GM21717 (cell line): ENCODE measurements at regions not wholly inside any gene's neighbourhood (a gene's known extent, or its start where the extent isn't known, plus 50 kb on each side); places are given as distances from the start of the nearest gene placed in this dataset.

Source experiments
- ATAC-seq: cut with Tn5 transposase; IDR thresholded peaks from one replicate; pipeline ENCODE4 v1.9.1; 2021; ENCODE audit warnings: mild to moderate bottlenecking, moderate library complexity; ENCODE audit not compliant: unreplicated experiment

DNA sequence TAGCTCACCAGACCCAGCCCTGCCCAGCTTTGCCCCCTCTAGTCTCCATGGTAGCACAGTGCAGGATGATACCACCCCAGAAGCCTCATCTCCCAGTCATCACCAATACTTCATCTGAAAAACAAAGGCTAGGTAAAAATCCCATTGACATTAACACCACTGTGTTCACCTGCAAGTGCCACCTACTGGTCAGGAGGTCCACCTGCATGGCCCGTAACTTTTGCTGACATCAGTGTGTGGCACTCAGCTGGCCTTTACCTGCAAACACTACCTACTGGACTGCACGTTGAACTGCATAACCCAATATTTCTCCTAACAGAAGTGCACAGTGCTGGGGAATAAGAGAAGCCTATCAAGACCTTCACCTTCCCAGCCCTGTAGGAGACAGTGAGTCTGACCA is 234.7 kb upstream of the ADGRB3 start:
- ATAC-seq = no peak

DNA sequence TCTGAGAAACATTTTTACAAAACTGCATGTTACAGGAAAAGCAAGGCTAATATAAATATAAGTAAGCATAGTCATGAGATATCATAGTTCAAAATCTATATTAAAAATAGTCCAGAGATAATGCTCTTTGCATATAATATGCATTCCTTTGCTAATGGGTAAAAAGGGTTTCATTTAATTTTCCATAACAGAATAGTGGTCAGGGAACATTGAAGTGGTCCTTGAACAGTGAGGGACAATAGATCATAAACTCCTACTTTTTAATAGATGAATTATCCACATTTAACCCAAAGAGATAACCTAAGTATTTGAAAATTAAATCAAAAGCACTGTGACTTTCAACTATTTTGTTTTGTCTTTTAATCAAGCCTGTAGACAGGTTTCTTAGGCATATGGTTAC is 243.1 kb upstream of the ADGRB3 start:
- ATAC-seq = no peak

DNA sequence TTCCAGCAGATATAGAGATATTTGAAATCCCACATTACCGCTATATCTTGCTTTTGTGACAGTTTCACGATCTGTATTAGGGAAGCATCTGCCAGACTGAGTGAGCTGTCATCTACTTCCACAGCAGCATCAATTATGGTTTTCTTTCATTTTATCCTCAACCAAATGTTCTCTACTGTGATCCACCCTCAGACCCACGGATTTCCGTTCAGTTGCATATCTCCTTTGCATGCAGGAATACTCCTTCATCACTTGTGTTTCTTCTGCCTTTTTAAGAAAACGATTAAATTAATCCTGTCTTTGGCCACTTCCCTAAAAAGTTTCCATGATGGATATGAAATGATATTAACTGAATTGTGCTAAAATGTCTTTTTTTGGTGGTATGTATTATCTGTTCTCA is 262.1 kb upstream of the ADGRB3 start:
- no peak for ATAC-seq

DNA sequence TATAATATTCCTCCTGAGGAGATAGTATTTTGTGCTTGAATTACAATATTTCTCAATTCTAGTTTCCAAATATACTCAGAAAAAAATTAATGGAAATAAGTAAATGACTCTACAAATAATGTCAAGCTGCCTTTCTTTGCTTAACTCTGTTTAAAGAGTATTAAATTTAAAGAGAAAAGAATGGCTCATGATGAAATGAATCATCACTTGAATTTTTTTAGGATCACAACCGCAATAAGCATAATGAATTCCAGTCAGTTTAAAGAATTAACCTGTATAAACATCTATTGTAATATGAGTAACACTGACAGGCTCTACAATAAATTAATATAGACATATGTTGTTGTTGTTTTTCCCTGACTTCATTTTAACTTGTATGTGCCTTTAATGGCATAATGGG is 266.2 kb upstream of the ADGRB3 start:
- no peak for ATAC-seq

GRCh38 chr6:68364271-68364805 is 270.7 kb upstream of the ADGRB3 start:
- ATAC-seq = no peak

- ATAC-seq = peak; percentile 79
Observed at GRCh38 chr6:68343901-68344300, 291.2 kb upstream of the ADGRB3 start.

GRCh38 chr6:68342286-68342685 is 292.8 kb upstream of the ADGRB3 start:
- no peak for ATAC-seq

- no peak for ATAC-seq
Observed at GRCh38 chr6:68339488-68340131, 295.5 kb upstream of the ADGRB3 start.

DNA sequence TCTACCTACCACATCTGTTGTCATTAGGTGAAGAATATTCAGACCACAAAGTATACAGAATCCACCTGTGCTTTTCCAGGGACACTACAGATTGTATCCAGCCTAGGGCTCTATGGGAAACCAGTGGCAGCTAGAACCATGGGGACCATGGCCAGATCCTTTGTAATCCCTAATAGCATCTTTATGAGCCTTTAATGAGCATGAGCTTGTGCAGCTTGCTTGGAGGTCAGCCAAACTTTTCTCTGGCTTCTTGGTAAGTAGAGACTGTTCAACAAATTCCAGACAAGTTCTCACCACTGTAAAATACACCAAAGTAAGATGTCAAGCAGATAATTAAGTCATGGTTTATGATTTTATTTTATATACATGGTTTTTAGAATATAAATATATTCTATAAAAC is 301.6 kb upstream of the ADGRB3 start:
- no peak for ATAC-seq

GRCh38 chr6:68328156-68328555 is 306.9 kb upstream of the ADGRB3 start:
- ATAC-seq = no peak

DNA sequence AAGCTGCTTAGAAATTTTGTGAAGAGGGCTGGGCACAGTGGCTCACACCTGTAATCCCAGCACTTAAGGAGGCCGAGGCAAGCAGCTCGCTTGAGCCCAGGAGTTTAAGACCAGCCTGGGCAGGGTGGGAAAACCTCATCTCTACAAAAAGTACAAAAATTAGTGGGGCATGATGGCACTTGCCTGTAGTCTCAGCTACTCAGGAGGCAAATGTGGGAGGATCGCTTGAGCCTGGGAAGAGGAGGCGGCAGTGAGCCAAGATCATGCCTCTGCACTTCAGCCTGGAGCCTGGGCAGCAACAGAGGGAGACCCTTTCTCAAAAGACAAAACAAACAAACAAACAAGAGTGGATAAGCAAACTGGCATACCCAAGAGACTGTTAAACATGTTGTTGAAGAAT is 308.3 kb upstream of the ADGRB3 start:
- no peak for ATAC-seq

DNA sequence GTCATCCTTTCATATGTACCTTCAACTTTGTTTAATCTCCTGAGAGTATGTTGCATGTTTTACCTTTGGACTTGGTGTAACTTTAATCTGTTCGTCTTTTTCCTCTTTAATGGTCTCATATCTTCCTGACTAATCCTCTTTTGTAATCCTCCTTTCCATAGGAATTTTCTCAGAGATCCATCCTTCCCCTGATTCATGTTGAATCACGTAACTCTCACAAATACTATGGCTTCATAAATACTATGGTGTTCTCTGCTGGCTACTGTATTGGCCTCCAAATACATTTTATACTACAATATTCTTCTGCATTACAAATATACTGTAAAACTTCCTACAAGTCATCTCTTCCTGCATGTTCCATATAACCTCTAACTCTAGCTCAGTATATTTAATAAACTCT is 317.7 kb upstream of the ADGRB3 start:
- no peak for ATAC-seq

- peak; percentile 47 for ATAC-seq
Observed at GRCh38 chr6:68313911-68314310, 321.2 kb upstream of the ADGRB3 start.

DNA sequence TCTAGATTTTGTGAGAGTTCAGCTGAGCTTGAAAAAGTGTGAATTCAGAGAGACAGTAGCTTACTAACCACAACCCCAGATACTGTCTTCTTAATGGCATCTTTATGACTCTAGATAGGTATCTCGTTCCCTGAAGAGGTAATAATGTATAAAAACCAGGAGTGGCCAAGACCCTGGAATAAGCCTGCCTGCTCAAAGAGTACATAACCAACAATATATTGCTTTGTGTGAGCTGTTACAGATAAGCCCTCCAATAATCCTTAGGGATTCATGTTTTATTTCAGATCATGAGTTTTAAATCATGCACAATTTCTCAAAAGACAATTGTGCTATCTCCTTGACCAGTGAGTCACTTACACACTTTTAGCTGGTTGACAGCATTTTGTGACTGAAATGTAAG is 327.8 kb upstream of the ADGRB3 start:
- ATAC-seq = no peak

DNA sequence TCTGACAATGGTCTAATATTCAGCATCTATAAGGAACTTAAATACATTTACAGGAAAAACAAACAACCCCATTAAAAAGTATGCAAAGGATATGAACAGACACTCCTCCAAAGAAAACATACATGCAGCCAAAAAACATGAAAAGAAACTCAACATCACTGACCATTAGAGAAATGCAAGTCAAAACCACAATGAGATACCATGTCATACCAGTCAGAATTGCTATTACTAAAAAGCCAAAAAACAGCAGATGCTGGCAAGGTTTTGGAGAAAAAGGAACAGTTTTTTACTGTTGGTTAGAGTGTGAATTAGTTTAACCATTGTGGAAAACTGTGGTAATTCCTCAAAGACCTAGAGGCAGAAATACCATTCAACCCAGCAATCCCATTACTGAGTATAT is 339.0 kb upstream of the ADGRB3 start:
- no peak for ATAC-seq

DNA sequence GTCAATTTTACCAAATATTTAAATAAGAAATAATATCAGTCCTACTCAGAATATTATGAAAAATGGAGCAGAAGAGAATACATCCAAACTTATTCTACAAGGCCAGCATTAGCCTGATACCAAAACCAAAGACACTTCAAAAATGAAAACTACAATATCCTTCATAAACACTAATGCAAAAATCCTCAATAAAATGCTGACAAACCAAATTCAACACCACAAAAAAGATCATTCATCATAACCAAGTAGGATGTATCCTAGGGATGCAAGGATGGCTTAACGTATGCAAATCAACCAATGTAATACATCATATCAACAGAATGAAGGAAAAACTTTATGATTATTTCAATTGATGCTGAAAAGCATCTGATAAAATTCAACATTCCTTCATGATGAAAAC is 352.4 kb upstream of the ADGRB3 start:
- ATAC-seq = no peak

DNA sequence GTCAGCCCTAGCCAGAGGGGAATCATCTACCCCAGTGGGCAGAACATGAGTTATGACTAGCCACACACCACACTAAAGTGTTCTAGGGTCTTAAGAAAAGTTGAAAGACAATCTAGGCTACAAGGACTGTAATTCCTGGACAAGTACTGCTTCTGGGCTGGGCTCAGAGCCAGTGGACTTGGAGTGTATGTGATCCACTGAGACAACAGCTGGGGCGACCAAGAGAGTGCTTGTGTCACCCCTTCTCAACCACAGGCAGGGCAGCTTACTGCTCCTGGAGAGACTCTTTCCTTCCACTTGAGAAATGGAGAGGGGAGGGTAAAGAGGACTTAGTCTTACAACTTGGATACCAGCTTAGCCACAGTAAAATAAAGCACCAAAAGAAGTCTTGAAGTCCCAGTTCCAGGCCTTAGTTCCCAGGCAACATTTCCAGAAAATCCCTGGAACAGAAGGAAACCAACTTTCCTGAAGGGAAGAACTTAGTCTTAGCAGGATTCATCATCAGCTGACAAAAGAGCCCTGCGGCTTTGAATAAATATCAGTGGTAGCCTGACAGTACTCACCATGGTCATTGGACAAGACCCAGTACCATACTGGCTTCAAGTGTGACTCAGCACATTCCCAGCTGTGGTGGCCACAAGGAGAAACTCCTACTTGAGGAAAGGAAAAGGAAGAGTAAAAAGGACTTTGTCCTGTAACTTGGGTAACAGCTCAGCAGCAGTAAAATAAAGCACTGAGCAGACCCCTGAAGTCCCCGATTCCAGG is 355.1 kb upstream of the ADGRB3 start:
- ATAC-seq = no peak

- ATAC-seq = no peak
Observed at GRCh38 chr6:68273297-68273696, 361.8 kb upstream of the ADGRB3 start.

DNA sequence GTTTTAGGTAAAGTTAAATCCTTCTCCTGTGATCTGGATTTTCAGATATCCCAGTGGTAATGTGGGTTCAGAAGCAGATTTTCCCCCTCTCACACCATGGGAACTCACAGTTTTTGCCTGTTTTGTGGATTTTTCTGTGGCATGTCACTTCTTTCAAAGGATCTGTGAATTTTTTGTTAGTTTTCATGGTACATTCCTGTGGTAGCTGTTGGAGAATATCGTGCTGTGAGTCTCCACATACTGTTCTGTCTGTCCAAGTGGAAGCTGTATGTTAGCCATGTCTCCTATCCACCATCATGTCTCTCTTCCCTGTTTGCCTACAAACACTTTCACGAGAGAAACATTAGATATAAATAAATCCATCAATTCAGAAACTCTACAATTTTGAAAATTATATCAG is 378.7 kb upstream of the ADGRB3 start:
- no peak for ATAC-seq

GRCh38 chr6:68252632-68253031 is 382.4 kb upstream of the ADGRB3 start:
- peak; percentile 95 for ATAC-seq

DNA sequence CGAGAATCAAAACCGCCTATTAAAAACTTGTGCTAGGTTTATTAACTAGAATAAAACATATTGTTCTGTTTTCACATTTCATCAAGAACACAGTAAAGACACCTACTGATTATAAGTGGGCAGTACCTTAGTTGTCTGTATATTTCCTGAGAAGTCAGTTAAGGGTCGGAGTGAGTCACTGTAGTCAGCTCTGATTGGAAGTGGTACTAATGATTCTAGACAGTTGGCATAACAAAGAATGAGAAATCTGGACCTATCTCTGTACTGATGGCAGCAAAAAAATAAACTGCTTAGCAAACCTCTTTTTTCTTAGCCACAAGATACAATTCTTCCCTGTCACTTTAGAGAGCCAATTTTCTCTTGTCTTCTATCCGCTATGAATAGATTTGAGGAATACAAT is 387.3 kb upstream of the ADGRB3 start:
- no peak for ATAC-seq

DNA sequence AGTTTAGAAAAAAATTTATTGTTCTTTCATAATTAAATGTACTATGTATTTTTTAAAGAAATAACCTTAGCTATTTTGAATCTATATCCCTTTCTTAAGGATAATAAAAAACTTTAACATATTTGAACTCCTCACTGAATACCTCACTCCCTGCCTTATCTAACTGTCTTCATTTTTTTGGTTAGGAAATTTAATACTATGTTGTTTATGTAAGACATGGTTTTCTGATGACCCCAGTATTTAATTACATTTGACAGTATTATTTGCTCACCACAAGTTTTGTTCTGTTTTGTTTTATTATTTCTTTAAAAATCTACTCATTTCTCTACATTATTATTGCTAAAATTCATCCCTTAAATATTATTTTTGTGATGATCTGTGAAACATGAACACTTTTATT is 394.4 kb upstream of the ADGRB3 start:
- ATAC-seq = no peak

- ATAC-seq = no peak
Observed at GRCh38 chr6:68239034-68239433, 396.0 kb upstream of the ADGRB3 start.
